Activated naive CD8-positive, alpha-beta T cell (primary cell): ENCODE measurements at regions not wholly inside any gene's neighbourhood (a gene's known extent, or its start where the extent isn't known, plus 50 kb on each side); places are given as distances from the start of the nearest gene placed in this dataset.

Source experiments
- H3K27ac Mint-ChIP-seq: one replicate; pipeline ENCODE4 v1.8.0; 2021; ENCODE audit warnings: mixed read lengths
- H3K27me3 Mint-ChIP-seq: one replicate; pipeline ENCODE4 v1.8.0; 2021; ENCODE audit warnings: mixed read lengths
- H3K36me3 Mint-ChIP-seq: one replicate; pipeline ENCODE4 v1.8.0; 2021; ENCODE audit warnings: mixed read lengths
- H3K4me1 Mint-ChIP-seq: one replicate; pipeline ENCODE4 v1.8.0; 2021; ENCODE audit warnings: low read depth, mixed read lengths
- H3K4me3 Mint-ChIP-seq: one replicate; pipeline ENCODE4 v1.8.0; 2021; ENCODE audit warnings: mild to moderate bottlenecking, mixed read lengths
- H3K9me3 Mint-ChIP-seq: one replicate; pipeline ENCODE4 v1.8.0; 2021; ENCODE audit warnings: low read depth, mixed read lengths

DNA sequence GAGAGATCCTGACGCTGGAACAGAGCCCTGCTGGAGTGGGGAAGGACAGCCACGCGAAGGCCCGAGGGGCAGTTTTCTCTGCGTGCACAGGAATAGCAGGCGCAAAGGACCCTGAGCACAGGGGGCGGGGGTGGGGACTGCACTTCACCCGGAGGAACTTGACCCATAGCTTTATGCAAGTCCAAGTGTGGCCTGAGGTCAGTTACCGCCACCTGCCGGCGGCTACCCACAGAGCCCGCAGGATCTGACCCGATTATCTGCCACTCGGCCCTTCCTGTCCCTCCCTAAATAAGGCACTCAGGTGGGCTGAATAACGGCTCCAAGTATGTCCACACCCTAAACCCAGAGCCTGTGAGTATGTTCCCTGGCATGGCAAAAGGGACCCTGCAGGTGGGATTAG lies 65.4 kb upstream of the FCN1 start:
- Mint-ChIP-seq H3K4me3 (no peak overlapping the region), H3K36me3 (no peaks in the 10 kb centered on the region), H3K27me3 (no peaks in the 10 kb centered on the region), H3K9me3 (peaks cover 7% of the 10 kb centered on the region), H3K27ac (no peak overlapping the region), H3K4me1 (no peaks in the 10 kb centered on the region)

DNA sequence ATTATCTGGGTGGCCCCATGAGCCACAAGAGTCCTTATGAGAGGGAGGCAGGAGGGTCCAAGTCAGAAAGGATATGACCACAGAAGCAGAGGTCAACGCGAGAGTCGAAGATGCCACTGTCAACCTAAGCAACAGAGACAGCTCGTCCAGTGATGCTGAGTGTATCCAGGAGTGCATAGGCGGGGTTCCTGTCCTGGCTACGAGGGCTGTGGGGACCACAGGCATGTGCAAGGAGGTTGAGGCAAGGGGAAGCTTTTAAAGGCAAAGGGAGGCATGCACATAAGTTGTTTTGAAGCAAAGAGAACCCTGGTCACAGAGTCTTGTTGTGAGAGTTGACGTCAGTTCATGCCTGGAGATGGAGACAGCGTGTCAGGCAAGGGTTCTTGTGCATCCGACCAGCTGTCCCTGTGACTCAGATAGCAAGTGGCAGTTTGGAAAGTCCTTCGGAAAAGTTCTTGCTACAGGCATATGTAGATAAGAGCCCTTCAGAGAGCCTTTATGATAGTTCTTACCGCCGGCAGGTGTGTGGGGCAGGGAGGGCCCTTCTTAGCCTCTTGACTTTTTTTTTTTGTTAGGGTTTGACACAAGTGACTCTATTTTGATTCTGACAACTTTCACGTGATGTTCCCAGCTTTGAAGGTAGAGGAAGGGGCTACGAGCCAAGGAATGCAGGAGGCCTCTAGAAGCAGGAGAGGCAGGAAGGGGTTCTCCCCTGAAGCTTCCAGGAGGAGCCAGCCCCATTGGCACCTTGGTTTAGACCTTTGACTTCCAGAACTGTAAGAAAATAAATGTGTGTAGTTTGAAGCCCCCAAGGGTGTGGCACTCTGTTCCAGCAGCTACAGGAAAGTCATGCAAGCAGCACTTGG lies 66.0 kb upstream of the FCN1 start:
- Mint-ChIP-seq H3K4me3 (no peak overlapping the region), H3K27me3 (peaks cover 1% of the 10 kb centered on the region)

DNA sequence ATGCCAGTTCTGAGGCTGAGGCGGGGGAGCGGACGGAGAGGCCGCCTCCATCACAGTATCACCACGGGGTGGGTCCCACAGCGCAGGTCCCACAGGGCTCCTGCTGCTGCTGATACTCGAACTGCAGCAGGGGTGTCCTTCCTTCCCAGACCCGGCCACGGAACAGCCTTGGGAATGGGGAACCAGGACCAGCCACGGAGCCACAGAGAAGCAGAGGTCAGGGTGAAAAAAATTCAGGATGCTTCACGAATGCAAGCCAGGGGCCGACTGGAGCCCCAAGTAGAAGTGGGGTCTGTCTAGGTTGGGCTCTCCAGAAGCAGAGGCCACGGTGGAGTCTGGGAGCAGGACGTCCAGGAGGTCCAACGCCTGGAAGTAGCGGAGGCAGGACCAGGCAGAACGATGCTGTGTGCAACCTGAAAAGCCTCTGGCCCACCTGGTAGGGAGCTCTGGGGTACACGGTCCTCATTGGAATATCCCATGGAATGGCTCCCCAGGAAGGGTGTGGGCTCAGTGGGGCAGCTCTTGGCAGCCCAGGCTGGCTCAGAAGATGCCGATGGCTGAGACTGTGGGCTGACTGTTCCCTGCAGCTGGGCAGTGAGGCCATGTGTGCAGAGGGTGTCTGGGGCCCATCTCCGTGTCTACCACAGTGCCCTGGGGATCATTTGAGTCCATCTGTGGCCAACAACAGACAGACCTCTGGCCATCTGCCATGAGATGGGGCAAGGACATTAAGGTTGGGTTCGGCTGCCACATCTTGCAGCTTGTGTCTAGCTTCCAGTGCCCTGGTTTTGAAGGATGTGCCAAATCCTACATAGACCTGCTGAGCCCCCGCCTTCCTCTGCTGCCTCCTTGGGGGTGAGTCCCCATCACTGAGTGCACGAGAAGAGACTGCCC lies 66.9 kb upstream of the FCN1 start:
- Mint-ChIP-seq H3K9me3 (peaks cover 7% of the 10 kb centered on the region), H3K4me3 (no peak overlapping the region), H3K27me3 (peaks cover 1% of the 10 kb centered on the region), H3K27ac (no peak overlapping the region), H3K36me3 (peaks cover 2% of the 10 kb centered on the region), H3K4me1 (no peaks in the 10 kb centered on the region)

More for the DNA sequence above, 66.0 kb upstream of the FCN1 start:
- Mint-ChIP-seq H3K9me3 (peaks cover 7% of the 10 kb centered on the region), H3K27ac (no peak overlapping the region), H3K4me1 (no peaks in the 10 kb centered on the region), H3K36me3 (peaks cover 2% of the 10 kb centered on the region)

DNA sequence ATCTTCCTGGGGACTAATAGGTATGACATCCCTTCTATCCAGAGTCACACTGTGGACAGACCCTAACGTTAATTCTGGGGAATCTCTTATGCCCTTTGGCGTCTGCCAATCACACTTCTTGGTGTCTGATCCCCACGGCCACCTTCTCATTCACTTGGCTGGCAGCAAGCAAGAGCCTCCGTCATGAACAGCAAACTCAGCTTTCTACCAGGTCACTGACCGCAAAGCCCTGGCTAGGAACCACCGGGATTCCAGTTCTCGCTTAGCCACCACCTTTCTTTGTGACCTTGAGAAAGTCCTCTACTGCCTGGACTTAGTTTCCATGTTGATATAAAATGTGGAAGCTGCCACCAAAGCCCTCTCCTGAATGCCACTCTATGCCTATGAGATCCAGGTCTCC lies 67.7 kb upstream of the FCN1 start:
- Mint-ChIP-seq H3K4me1 (no peaks in the 10 kb centered on the region), H3K27ac (no peak overlapping the region), H3K36me3 (peaks cover 2% of the 10 kb centered on the region), H3K27me3 (peaks cover 1% of the 10 kb centered on the region), H3K9me3 (peaks cover 7% of the 10 kb centered on the region), H3K4me3 (no peak overlapping the region)

DNA sequence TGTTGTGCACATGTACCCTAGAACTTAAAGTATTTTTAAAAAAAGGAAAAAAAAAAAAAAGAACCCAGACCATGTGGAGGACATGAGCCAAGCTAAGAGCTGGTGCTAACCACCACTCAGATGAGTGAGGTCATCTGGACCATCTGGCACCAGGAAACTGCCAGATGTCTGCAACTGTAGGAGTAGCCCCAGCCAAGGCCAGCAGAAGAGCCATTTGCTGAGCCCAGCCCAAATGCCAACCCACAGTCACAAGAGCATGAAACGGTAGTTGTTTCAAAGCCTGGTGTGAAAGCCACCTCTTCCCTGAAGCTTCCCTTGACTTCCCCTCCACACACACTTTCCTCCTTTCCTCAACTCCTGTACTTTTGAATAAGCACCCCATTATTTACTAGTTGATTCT lies 69.2 kb upstream of the FCN1 start:
- H3K9me3 Mint-ChIP-seq, result peaks cover 7% of the 10 kb centered on the region
- H3K4me3 Mint-ChIP-seq, result no peak overlapping the region
- peaks cover 1% of the 10 kb centered on the region for H3K27me3 Mint-ChIP-seq
- H3K4me1 Mint-ChIP-seq, result no peaks in the 10 kb centered on the region
- H3K27ac Mint-ChIP-seq, result no peak overlapping the region
- H3K36me3 Mint-ChIP-seq, result peaks cover 2% of the 10 kb centered on the region

DNA sequence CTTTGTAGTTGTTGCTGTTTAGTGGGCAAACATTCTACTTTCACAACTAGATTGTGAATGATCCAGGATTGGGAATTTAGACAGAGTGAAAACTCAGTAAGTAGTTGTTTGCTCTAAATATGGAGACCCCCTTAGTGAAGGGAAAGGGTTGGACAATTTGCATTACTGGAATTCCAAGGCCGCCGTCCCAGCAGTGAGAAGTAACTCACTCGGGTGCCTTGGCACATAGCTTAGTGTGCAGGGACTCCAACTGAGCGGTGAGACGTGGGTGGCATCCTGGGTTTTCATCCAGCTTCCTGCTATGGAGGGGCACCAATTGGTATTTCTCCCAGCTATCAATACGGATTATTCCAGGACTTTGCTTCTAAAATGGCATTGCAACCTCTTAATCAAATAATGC lies 69.7 kb upstream of the FCN1 start:
- Mint-ChIP-seq H3K9me3 (peaks cover 7% of the 10 kb centered on the region), H3K27ac (no peak overlapping the region), H3K4me1 (no peaks in the 10 kb centered on the region), H3K36me3 (peaks cover 2% of the 10 kb centered on the region), H3K27me3 (peaks cover 1% of the 10 kb centered on the region), H3K4me3 (no peak overlapping the region)

DNA sequence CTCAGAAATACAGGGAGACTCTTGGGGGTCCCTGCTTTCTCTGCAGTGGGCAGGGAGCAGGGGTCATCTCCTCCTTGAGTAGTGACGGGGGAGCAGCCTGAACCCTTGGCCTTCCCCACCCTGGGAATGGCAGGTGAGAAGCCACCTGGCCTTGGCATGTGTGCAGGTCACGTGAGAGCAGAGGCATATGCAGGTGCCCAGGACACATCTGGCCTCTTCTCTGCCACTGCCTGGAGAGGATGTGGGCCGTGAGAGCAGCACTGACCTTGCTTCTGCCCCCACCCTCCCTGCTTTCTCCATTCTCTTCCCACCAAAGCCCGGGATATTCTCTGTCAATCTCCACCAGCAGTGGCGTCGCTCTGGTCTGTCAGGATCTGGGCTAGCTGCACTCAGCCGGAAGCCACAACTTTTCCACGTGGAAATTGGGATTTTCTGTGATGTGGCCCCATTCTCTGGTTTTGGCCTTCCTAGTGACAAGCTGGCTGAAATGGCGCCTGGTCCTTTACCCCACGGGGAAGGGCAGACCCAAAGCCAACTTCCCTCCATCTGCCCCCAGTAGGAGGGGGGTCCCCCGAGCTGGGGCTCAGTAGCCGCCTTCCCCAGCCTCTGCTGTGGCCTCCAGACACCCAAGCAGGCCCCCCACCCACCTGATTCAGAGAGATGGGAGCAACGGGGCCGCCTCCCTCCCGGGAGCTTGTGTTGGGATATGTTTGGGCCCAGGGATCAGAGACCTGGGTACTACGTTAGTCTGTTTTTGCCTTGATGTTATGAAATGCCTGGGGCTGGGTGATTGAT lies 70.4 kb upstream of the FCN1 start:
- peaks cover 1% of the 10 kb centered on the region for H3K27me3 Mint-ChIP-seq
- H3K36me3 Mint-ChIP-seq, result peaks cover 2% of the 10 kb centered on the region
- H3K9me3 Mint-ChIP-seq, result peaks cover 7% of the 10 kb centered on the region
- no peak overlapping the region for H3K27ac Mint-ChIP-seq
- no peaks in the 10 kb centered on the region for H3K4me1 Mint-ChIP-seq
- H3K4me3 Mint-ChIP-seq, result no peak overlapping the region

DNA sequence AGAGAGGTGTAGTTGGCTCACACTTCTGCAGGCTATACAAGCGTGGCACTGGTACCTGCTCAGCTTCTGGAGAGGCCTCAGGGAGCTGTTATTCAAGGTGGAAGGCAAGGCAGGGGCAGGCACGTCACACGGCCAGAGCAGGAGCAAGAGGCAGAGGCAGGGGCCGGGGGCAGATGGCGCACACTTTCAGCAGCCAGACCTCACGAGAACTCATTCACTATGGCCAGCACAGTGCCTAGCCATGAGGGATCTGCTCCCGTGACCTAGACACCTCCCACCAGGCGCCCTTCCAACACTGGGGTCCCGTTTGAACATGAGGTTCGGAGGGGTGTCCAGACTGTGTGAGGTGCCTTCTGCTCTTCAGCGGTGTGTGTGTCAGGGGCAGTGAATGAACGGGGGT lies 71.0 kb upstream of the FCN1 start:
- H3K9me3 Mint-ChIP-seq, result peaks cover 7% of the 10 kb centered on the region
- H3K27me3 Mint-ChIP-seq, result peaks cover 1% of the 10 kb centered on the region
- H3K4me3 Mint-ChIP-seq, result no peak overlapping the region
- H3K36me3 Mint-ChIP-seq, result peaks cover 2% of the 10 kb centered on the region
- H3K27ac Mint-ChIP-seq, result no peak overlapping the region
- no peaks in the 10 kb centered on the region for H3K4me1 Mint-ChIP-seq

DNA sequence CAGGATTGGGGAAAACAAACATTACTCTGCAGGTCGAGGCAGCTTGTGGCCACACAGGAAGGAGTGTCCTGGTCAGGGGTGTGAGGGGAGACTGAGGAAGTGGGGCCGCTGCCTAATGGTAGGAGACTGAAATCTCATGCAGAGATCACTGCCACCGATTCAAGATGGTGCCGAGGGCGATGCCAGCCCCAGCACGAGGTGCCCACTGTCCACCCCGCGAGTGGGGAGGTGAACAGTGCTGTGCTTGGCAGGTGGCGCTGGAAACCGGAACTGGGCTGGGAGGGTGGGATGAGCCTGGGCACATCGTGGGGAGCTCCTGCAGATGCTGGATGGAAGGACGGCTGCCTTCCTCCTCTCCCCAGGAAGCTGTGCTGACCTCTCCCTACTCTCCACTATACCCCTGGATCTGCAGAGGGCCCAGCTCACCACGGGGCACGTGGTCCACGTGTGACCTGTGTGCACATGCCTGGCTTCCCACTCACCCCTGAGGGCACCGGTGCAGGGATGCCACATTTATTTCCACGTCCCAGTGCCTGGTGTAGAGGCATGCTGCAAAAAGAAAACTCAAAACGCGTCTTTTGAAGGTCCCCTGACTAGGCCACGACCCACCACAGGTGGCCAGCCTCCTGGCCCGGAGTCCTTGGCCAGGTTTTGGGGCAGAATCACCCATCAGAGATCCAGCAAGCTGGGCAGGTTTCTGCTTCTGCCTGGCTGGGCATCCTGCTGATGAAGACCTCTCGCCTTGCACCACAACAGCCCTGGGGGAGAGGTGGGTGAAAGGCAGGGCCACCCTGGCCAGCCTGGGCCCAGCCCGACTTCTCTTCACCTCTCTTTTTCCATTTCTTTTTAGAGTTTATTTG lies 71.7 kb upstream of the FCN1 start:
- H3K4me3 Mint-ChIP-seq, result no peak overlapping the region
- no peak overlapping the region for H3K27ac Mint-ChIP-seq
- peaks cover 1% of the 10 kb centered on the region for H3K27me3 Mint-ChIP-seq
- peaks cover 2% of the 10 kb centered on the region for H3K36me3 Mint-ChIP-seq
- H3K4me1 Mint-ChIP-seq, result no peaks in the 10 kb centered on the region
- H3K9me3 Mint-ChIP-seq, result peaks cover 7% of the 10 kb centered on the region

DNA sequence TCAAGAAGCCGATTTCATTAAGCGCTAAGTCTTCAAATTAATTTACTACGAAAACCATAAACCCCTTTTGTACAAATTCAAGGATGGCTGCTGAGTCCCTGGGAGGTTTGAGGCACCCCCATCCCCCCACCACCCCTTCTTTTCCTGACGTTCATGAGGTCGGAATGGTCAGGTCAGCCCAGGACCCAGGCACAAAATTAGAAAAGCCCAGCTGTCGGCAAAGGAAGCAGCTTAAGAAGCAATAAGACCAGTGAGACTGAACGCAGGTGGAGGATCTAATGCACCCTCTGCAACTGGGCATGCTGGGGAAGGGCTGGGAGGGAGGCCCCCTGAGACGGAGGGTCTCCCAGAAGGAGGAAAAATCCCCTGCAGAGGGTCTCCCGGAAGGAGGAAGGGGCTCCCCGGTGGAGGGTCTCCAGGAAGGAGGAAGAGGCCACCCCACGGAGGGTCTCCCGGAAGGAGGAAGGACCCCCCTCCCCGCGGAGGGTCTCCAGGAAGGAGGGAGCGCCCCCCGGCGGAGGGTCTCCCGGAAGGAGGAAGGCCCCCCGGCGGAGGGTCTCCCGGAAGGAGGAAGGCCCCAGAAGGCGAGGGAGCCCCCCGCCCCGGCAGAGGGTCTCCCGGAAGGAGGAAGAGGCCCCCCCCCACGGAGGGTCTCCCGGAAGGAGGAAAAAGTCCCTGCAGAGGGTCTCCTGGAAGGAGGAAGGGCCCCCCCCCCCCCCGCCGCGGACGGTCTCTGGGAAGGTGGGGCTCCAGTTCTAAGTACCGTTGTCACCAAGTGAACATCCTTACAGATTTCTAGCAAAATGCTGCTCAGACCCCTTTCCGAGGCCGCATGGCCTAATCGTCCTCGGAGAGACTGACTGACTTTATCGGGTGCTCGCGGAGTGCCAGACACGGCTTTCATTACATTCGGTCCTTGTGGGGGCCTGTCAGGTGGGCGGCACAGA lies 74.4 kb upstream of the FCN1 start:
- H3K4me1 Mint-ChIP-seq, result no peaks in the 10 kb centered on the region
- H3K27me3 Mint-ChIP-seq, result peaks cover 3% of the 10 kb centered on the region
- H3K36me3 Mint-ChIP-seq, result peaks cover 2% of the 10 kb centered on the region
- H3K27ac Mint-ChIP-seq, result no peak overlapping the region
- H3K4me3 Mint-ChIP-seq, result no peak overlapping the region
- H3K9me3 Mint-ChIP-seq, result peaks cover 6% of the 10 kb centered on the region

DNA sequence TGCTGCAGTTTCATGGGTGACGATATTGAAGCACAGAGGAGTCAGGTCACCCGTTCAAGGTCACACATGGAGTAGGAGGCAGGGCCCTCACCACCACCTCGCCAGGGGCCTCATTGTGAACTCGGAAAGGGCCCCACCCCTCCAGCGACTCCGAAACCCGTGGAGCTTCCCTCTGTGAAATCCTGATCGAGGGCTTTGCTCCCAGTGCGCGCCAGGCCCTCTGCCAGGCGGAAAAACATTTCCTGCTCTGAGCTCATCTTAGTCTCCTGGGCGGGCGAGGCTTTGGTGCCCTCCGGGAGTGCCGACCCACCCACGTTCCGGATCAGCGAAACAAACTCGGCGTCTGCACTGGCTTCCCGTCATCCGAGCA lies 75.0 kb upstream of the FCN1 start:
- peaks cover 3% of the 10 kb centered on the region for H3K27me3 Mint-ChIP-seq
- H3K36me3 Mint-ChIP-seq, result peaks cover 2% of the 10 kb centered on the region
- no peaks in the 10 kb centered on the region for H3K9me3 Mint-ChIP-seq
- no peak overlapping the region for H3K27ac Mint-ChIP-seq
- no peak overlapping the region for H3K4me3 Mint-ChIP-seq
- no peaks in the 10 kb centered on the region for H3K4me1 Mint-ChIP-seq

DNA sequence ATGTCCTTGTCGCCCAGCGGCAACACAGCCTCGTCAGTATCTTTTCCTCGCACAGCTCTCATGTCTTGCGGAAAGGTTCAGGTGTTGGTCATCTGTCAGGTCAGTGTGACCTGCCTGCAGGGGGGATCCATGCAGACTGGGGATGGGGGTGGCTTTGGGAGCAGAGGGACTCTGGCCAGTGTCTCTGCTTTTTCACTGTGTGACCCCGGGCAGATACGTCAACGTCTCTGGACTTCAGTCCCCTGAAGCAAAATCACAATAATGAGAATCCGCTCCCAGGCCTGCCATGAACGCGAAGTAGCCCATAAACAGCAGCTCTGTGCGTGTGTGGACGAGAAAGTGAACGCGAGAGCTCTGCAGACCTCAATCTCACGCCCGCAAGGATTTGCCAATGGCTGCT lies 75.7 kb upstream of the FCN1 start:
- no peak overlapping the region for H3K4me3 Mint-ChIP-seq
- H3K27ac Mint-ChIP-seq, result no peak overlapping the region
- no peaks in the 10 kb centered on the region for H3K9me3 Mint-ChIP-seq
- peaks cover 3% of the 10 kb centered on the region for H3K27me3 Mint-ChIP-seq
- H3K4me1 Mint-ChIP-seq, result no peaks in the 10 kb centered on the region
- H3K36me3 Mint-ChIP-seq, result peaks cover 2% of the 10 kb centered on the region

DNA sequence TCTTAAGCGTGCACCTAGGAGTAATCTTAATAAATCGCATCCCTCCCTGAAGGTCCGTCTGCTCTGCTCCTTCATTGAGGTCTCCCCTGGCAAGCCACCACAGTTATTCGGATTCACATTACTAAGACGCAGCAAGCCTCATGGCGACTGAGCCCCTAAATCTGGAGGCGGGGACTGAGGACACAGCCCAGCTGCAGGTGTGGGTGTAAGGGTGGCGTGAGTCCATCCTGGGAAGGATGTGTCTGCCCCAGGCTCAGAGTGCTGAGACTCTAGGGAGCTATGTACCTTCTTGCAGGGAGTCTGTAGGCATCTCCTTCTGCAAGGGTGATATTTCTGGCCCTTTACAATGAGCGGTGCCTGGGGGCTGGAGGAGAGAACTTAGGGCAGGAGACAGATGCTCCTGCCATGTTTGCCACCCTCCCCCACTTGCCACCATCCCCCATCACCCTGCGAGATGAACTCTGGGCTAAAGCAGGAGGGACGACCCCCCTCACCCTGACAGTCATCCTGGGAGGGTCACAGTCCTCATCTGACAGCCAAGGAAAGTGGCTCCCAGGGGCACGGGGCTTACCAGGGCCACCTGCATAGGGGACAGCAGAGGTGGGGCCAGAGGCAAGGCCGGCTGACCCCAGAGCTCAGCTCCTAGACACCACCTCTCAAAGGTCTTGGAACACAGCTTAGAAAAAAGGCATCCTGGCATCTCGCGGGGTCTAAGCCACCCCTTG lies 76.4 kb upstream of the FCN1 start:
- H3K4me3 Mint-ChIP-seq, result no peak overlapping the region
- no peaks in the 10 kb centered on the region for H3K36me3 Mint-ChIP-seq
- H3K27ac Mint-ChIP-seq, result no peak overlapping the region
- peaks cover 4% of the 10 kb centered on the region for H3K27me3 Mint-ChIP-seq
- no peaks in the 10 kb centered on the region for H3K4me1 Mint-ChIP-seq
- no peaks in the 10 kb centered on the region for H3K9me3 Mint-ChIP-seq
